AML-193 (cell line): ENCODE measurements at regions not wholly inside any gene's neighbourhood (a gene's known extent, or its start where the extent isn't known, plus 50 kb on each side); places are given as distances from the start of the nearest gene placed in this dataset.
A peak's percentile ranks its signal among the peaks of the same experiment; 100 is the strongest.
"Not testable (repeated sequence)": the region's sequence is repeated elsewhere in the genome, so short reads cannot be mapped to it uniquely, and the experiment has no call there.

Experiments used
- DNase-seq, 2 experiments: peaks; one replicate each; lab custom pipeline; 2025; lab: John Stamatoyannopoulos, UW

DNA sequence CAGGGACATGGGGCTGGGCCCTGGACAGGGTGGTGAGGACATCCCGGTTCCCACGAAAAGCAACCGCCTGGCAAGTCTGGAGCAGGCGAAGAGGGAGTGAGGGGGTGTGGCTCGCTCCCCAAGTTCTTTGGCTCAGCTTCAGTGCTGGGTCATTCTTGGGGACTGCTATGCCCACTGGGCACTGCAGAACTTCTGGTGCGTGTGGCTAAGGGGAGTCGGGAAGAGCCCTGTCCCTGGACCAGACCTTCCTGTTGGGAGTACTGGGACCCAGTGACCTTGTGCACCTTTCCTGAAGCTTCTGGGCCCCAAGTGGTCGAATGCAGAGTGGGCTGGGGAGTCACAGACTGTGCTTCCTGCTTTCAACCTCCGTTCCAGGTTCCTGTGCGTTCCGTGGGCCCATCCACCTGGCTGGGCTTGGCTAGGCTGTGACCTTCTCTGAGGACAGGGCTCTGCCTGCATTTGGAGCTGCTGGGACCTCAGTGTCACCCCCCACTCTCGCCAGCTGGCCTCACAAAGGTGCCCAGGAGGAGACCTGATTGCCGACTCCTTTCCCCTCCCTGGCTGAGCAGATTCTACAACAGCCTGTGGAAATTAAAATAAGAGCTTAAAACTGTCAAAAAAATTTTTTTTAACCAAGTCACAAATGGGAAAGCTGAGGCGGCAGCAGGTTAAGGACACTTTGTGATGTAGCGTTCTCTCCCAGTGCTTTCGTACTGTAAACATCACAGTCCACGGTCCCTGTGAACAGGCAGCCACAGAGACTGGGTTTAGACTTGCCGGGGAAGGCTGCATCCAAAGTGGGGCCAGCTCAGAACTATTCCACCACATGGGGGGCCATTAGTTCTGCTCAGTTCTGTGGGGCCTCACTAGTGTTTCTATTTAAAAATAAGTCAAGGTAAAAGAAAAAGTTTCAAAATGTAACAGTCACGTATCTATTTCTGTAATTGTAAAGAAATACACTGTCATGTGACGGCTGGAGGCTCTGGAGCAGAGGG is 63.8 kb upstream of the WNT7B start:
- DNase-seq: no peak

DNA sequence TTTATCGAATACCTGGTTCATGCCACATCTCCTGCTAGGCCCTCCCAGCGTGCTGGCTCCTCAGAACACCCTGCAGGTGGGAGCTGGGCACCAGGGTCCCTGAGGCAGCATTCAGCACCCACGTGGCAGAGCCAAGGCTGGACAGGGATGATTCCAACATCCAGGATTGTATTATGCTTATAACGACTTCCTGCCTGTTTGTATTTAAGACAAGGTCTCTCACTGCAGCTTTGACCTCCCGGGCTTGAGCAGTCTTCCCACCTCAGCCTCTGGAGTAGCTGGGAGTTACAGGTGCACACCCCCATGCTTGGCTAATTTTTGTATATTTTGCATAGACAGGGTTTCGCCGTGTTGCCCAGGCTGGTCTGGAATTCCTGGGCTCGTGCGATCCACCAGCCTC is 64.7 kb upstream of the WNT7B start:
- no peak for DNase-seq

- DNase-seq: no peak
Observed at GRCh38 chr22:46042786-46043185, 65.8 kb upstream of the WNT7B start.

GRCh38 chr22:46043339-46043738 is 66.4 kb upstream of the WNT7B start:
- no peak for DNase-seq

- DNase-seq: peak in 1 of 2 experiments; percentile 35
Observed at GRCh38 chr22:46043816-46044620, 67.1 kb upstream of the WNT7B start.

DNA sequence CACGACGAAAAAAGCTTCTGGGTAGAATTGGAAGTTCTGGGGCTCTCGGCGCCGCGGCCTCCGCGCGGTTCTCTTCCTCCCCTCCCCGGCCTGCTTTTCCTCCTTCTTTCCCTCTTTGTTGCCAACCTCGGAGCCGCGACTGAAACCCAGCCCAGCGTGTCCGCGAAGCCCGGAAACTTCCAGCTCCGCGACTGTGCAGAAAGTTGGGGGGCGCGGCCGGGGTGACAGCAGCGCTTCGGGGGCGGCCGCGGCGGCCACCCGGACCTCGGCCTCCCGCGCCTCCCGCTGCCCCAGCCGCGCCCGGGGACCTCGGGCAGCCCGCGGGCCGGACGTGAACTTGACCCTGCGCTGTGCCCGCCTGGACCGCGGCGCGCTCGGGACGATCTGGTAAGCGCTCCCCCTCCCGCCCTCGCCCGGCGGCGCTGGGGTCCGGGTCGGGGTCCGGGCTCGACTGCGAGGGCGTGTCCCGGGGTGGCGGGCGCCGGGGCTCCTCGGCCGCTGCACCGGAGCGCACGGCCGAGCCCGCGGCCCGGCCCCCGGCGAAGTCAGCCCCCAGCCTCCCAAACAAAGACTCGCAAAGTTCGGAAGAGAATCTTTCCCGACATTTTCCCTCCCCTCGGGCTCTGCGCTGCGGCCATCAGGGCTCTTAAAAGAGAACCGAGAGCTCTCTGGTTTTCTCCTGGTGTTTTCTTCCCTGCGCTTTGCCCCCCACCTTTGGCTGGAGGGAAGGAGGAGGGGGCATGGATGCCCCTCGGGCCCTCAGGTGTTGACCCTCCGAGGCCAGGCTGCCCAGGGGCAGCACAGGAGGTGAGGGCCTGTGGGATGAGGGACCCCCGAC is 67.9 kb upstream of the WNT7B start:
- DNase-seq: no peak

DNA sequence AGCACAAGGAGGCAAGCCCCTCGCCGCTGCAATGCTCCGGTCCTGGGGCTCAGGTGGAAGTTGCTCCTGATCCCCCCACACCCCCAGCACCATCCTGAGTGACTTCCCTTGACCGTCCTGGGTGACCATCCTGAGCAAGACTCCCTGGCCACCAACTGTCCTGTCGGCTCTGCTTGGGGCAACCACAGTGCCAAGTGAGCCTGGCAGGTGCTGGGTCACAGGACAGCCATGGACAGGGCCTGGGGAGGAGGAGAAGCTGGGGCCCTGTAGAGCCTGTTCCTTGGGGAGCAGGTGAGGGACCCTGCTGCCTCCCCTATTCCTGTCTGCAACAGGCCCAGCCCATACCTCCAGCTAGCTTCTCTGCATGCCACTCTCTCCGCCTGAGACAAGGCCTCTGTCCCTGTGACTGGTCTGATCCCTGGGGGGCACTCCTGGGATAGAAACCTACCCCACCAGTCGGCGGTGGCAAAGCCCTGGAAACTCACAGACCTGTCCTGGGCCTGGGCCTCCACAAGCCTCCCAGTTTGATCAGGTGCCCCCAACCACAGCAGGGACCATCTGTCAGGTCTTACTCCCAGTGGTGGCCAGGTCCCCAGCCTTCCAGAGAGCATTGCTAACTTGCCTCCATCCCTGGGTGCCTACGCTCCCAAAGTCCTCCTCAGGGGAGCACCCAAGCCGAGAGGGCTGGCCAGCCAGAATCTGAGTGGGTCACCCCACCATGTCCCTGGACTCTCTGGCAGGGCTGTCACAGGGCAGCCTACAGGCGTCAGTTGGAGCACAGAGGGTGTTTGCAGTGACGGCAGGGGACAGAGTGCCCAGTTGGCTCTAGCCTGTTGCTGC is 68.7 kb upstream of the WNT7B start:
- DNase-seq: no peak

- no peak for DNase-seq
Observed at GRCh38 chr22:46046299-46046685, 69.3 kb upstream of the WNT7B start.

GRCh38 chr22:46047226-46047625 is 70.3 kb upstream of the WNT7B start:
- no peak for DNase-seq

DNA sequence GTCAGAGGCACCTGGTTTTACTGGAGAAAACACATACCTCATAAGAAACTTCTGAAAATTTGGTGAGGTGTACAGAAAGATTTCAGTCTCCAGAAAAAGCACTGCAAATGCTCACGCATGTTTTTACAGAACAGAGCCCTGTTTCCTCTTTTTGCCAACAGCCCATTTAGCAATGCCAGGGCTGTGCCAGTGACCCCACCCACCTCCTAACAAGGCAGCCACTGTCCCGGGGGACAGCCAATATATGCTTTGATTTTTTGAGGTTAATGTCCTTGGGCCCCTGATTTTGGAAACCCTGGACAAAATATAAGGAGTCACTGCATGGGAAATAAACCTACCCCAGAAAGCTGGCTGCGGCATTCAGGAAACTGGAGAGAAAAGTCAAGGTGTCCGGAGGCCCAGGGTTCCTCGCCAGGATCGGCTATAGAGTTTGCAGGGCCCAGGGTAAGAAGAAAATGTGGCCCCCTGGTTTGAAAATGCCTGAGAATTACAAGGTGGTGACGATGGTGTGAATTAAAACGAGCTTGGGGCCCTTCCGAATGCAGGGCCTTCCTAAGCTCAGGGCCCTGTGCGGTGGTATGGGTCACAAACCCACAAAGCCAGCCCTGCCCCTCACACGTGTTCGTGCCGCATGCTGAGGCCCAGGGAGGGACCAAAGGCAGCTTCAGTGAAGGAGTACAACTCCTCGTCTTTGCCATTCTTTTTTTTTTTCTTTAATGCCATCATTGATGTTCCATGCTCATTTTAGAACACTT is 71.1 kb upstream of the WNT7B start:
- DNase-seq: peak; percentile 70 to 78

DNA sequence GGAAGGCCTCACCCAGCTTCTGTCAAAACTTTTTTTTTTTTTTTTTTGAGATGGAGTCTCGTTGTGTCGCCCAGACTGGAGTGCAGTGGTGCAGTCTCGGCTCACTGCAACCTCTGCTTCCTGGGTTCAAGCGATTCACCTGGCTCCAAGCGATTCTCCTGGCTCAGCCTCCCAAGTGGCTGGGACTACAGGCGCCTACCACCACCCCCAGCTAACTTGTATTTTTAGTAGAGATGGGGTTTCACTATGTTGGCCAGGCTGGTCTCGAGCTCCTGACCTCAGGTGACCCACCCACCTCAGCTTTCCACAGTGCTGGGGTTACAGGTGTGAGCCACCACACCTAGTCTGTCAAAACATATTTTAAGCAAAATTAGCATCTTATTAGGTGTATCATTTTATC is 71.7 kb upstream of the WNT7B start:
- DNase-seq: not testable (repeated sequence)

DNA sequence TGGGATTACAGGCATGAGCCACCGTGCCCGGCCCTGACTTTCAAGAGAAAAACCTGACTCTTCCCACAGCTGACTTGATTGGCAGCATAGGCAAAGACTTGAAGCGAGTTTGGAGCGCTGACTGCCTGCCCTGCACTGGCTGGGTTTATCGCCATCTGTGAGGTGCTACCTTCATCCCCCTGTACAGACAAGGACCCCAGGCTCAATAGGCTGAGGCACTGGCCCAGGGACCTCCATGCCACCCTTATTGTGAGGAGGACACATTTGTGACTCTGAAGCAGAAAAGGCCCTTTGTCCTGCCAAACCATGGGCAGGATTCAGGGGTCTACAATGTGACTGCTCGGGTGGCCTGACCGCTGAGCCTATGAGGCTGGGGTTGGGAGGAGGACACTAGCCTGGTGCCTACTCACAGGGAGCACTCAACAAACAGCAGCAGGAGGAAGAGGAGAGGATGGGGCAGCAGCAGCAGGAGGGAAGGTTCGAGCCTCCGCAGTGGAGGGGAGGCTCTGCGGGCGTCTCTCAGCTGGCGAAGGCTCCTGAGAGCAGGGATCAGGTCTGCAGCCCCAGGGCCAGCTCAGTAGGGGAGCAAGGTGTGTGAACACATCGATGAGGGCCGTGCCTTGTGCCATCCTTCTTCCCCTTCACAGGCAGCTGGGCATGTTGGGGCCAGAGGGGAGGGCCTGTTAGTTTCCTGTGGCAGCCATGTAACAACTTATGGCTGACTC is 72.9 kb upstream of the WNT7B start:
- DNase-seq: no peak

DNA sequence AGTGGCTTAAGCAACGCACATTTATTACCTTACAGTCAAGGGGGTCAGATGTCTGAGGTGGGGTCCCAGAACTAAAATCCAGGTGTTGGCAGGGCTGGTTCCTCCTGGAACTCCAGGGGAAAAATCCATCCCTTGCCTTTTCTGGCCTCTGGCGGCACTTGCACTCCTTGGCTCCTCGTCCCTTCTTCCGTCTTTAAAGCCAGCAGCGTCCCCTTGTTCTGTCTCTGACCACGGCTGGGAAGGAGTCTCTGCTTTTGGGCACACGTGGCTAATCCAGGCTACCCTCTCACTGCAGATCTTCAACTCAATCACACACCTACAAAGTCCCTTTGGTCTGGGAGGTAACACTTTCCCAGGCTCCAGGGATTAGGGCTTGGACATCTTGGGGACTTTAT is 73.5 kb upstream of the WNT7B start:
- no peak for DNase-seq

DNA sequence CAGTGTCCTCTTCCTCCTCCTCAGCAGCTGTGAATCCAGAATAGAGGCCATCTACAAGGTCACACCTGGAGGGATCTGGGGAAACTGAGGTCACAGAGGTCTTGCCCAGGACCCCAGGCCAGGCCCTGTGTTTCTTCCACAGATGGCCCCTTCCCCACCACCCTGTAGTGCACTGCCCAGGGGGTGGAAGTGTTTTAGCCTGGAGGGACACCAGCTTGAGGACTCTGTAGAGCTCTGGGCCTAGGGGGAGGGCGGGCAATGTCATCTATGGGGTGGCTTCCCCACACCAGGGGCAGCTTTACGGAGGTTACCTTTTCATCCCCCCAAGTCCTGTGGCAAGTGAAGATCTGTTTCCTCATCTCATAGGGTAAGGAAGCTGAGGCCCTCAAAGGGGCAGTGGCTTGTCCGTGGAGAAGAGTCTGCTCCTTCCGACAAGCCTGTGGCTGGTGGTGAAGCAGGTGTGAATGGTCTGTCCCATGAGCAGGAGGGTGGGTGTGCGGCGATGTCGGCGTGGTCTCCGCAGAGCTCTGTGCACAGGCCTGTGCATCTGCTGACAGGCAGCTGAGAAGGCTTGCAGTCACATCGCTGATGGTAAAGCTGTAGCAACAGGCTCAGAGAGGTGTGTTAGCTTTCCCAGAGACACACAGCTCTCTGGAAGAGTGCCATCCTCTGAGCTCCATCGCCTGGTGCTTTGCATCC is 74.1 kb upstream of the WNT7B start:
- DNase-seq: no peak

- no peak for DNase-seq
Observed at GRCh38 chr22:46051646-46052045, 74.7 kb upstream of the WNT7B start.

DNA sequence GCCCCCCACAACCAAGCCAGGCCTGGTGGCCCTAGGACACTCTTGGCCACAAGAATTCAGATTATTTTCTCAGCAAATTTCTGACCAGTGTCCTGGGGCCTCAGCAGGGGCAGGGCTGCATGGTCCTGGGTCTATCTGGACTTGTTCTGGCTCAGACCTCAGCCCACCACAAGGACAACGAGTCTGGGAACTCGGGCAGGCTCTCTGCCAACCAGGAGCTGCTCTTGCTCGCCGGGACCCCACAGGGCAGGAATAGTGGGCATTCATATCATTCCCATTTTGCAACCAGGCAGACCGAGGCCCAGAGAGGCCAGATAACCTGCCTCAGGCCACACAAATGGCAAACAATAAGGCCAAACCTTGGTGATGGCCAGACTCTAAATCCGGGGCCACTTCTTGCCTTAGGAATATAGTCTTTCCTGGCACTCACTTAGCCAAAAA is 75.4 kb upstream of the WNT7B start:
- no peak for DNase-seq

DNA sequence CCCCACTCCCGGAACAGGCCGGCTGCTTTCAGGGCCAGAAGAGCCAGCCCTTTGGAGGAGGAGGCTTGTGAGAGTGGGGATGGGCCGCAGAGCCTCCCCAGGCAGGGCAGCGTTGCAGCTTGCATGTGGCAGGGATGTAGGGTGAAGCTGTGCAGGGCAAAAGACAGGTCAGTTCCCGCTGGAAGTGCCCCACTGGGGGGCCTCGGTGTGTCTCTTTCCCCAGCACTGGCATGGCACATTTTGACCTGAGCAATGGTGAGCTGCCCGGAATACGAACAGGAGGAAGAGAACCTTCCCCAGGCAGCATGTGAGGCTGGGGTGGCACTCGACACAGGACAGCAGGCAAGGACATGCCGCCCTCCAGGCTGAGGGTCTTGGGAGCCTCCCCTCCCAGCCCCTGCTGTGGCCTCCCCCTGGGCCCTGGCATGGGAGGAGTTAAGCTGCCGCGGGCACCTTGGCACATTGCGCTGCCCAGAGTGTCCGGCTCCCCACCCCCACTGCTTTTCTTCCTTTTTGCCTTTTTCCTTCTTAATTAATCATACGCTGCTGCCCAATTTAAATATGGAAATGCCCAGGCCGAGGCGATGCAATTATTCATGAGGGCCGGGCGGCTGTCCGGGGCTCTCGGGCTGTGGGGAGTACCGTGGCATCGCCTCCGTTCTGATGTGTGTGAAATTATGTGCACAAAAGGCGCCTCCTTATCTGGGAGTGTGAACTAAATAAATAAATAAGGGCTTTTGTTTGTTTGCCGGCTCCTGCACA is 76.0 kb upstream of the WNT7B start:
- peak; percentile 40 for DNase-seq

DNA sequence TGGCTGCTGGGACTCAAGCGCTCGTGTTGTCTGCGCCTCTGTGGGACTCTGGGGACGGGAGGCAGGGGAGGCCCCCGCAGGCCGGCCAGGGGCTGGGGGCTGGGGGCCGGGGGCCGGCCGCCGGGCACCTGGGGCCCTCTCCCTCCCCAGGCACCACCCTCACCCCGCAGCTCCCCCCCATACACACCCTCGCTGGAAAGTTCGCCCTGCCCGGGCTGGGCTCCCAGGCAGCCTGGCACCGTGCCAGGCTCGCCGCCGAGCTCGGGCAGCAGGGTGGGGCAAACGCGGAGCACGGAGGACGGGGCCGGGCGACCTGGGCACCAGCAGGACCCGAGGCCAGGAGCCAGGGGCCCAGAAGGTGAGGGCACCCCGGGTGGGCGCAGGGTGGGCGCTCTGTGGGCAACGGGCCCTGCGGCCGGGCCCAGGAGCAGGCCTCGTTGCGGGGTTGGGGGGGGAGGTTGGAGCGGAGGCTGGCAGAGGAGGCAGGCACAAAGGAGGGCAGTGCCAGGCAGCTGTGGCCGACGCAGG is 76.7 kb upstream of the WNT7B start:
- peak; percentile 36 for DNase-seq
